Ectodermal cell (in vitro differentiated cells): ENCODE measurements at regions not wholly inside any gene's neighbourhood (a gene's known extent, or its start where the extent isn't known, plus 50 kb on each side); places are given as distances from the start of the nearest gene placed in this dataset.

Experiments
- H3K27ac ChIP-seq: 2 replicates; pipeline ENCODE4 v1.7.0; 2013; ENCODE audit warnings: mild to moderate bottlenecking, low read depth, low read length; ENCODE audit not compliant: insufficient read depth, poor library complexity, severe bottlenecking
- H3K27me3 ChIP-seq: 2 replicates; pipeline ENCODE4 v1.7.0; 2013; ENCODE audit warnings: mild to moderate bottlenecking, low read length; ENCODE audit not compliant: insufficient read depth, control insufficient read depth, poor library complexity, severe bottlenecking
- H3K36me3 ChIP-seq: one replicate; pipeline ENCODE4 v1.7.0; 2013; ENCODE audit warnings: low read length; ENCODE audit not compliant: control insufficient read depth, insufficient read depth
- H3K4me1 ChIP-seq: one replicate; pipeline ENCODE4 v1.7.0; 2013; ENCODE audit warnings: low read length; ENCODE audit not compliant: control insufficient read depth, insufficient read depth
- H3K4me3 ChIP-seq: 2 replicates; pipeline ENCODE4 v1.7.0; 2013; ENCODE audit warnings: low read depth, low read length, control low read depth; ENCODE audit not compliant: insufficient read depth
- H3K9me3 ChIP-seq: 2 replicates; pipeline ENCODE4 v1.7.0; 2013; ENCODE audit warnings: mild to moderate bottlenecking, low read length, moderate library complexity; ENCODE audit not compliant: control insufficient read depth
- WGBS, 2 experiments: methylation state at CpG; one replicate each; pipeline ENCODE4 v1.1.7; 2013; ENCODE audit warnings: missing lambda C conversion rate in 2 of 2; 5-methylcytosine and 5-hydroxymethylcytosine counted together

- Histone ChIP-seq H3K4me3 (no peak overlapping the region), H3K4me1 (no peaks in the 10 kb centered on the region), H3K27me3 (no peaks in the 10 kb centered on the region), H3K9me3 (no peaks in the 10 kb centered on the region), H3K36me3 (no peaks in the 10 kb centered on the region), H3K27ac (no peak overlapping the region)
- 87 to 91% methylated on average over 2 of the region's 2 CpGs for WGBS, 2 experiments
Observed at GRCh38 chr2:51231071-51231470, 199.1 kb upstream of the NRXN1 start.

GRCh38 chr2:51225377-51225776 is 193.4 kb upstream of the NRXN1 start:
- Histone ChIP-seq H3K9me3 (no peaks in the 10 kb centered on the region), H3K4me1 (no peaks in the 10 kb centered on the region), H3K27ac (no peak overlapping the region), H3K27me3 (no peaks in the 10 kb centered on the region), H3K4me3 (no peak overlapping the region), H3K36me3 (no peaks in the 10 kb centered on the region)
- 91 to 92% methylated on average over 3 of the region's 3 CpGs for WGBS, 2 experiments

- Histone ChIP-seq H3K36me3 (no peaks in the 10 kb centered on the region), H3K4me3 (no peak overlapping the region), H3K27me3 (no peaks in the 10 kb centered on the region), H3K9me3 (no peaks in the 10 kb centered on the region), H3K27ac (no peak overlapping the region), H3K4me1 (no peaks in the 10 kb centered on the region)
Observed at GRCh38 chr2:51224790-51225189, 192.9 kb upstream of the NRXN1 start.

- Histone ChIP-seq H3K36me3 (no peaks in the 10 kb centered on the region), H3K4me3 (no peak overlapping the region), H3K27me3 (no peaks in the 10 kb centered on the region), H3K4me1 (no peaks in the 10 kb centered on the region), H3K9me3 (no peaks in the 10 kb centered on the region), H3K27ac (no peak overlapping the region)
- WGBS, 2 experiments = 92 to 93% methylated on average over 4 of the region's 4 CpGs
Observed at GRCh38 chr2:51222106-51222505, 190.2 kb upstream of the NRXN1 start.

DNA sequence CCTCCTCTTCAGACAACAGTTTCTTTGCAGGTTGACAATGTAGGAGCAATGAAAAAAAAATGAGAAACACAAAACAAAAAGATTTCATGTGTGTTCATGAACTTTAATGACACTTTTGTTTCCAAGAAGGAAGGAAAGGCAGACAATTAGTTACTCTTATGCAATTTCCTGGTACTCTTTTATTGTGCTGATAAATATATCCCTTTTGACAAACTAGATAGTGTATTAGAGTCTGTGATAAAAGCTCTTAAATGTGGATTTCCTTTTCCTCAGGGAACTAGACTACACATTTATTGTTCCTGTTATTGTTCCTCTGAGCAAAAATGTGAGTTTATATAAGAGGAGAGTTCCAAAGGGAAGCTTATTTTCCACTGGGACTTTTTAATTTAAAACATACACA is 188.7 kb upstream of the NRXN1 start:
- Histone ChIP-seq H3K27me3 (no peaks in the 10 kb centered on the region), H3K4me3 (no peak overlapping the region), H3K36me3 (no peaks in the 10 kb centered on the region), H3K27ac (no peak overlapping the region), H3K4me1 (no peaks in the 10 kb centered on the region), H3K9me3 (no peaks in the 10 kb centered on the region)

DNA sequence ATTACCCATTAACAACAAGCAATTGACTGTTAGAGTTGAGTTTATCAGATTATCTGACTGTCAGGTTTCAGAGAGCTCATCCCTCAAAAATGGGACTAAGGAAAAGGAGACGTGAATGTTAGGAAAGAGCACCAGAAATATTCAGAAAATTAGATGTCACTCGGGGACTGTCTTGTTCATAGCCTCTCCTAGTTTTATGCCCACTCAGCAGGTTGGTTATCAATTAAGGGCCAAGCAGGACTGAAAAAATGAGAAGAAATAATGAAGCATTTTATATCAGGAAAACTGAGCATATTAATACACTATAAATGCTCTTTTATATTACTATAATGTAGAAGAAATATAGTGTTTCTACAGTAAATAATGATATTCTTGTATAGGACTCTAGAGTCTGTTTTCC is 188.1 kb upstream of the NRXN1 start:
- no peaks in the 10 kb centered on the region for H3K27me3 ChIP-seq
- no peaks in the 10 kb centered on the region for H3K4me1 ChIP-seq
- H3K27ac ChIP-seq = no peak overlapping the region
- 92% methylated on average over 2 of the region's 2 CpGs for WGBS, 2 experiments
- no peaks in the 10 kb centered on the region for H3K9me3 ChIP-seq
- H3K4me3 ChIP-seq = no peak overlapping the region
- no peaks in the 10 kb centered on the region for H3K36me3 ChIP-seq

- Histone ChIP-seq H3K9me3 (no peaks in the 10 kb centered on the region), H3K4me3 (no peak overlapping the region), H3K4me1 (no peaks in the 10 kb centered on the region), H3K27me3 (no peaks in the 10 kb centered on the region), H3K27ac (no peak overlapping the region), H3K36me3 (no peaks in the 10 kb centered on the region)
- 67 to 80% methylated on average over 3 to 4 of the region's 4 CpGs for WGBS, 2 experiments
Observed at GRCh38 chr2:51219468-51219867, 187.5 kb upstream of the NRXN1 start.

GRCh38 chr2:51218047-51218446 is 186.1 kb upstream of the NRXN1 start:
- Histone ChIP-seq H3K27me3 (no peaks in the 10 kb centered on the region), H3K4me3 (no peak overlapping the region), H3K4me1 (no peaks in the 10 kb centered on the region), H3K27ac (no peak overlapping the region), H3K36me3 (no peaks in the 10 kb centered on the region), H3K9me3 (no peaks in the 10 kb centered on the region)
- WGBS, 2 experiments = 89% methylated on average over 1 of the region's 1 CpG; no CpG with 5 or more reads in 1 of the 2 experiments

- no peaks in the 10 kb centered on the region for H3K4me1 ChIP-seq
- no peaks in the 10 kb centered on the region for H3K27me3 ChIP-seq
- no peak overlapping the region for H3K27ac ChIP-seq
- H3K9me3 ChIP-seq = no peaks in the 10 kb centered on the region
- no peak overlapping the region for H3K4me3 ChIP-seq
- 86 to 100% methylated on average over 1 to 2 of the region's 2 CpGs for WGBS, 2 experiments
- no peaks in the 10 kb centered on the region for H3K36me3 ChIP-seq
Observed at GRCh38 chr2:51213826-51214225, 181.9 kb upstream of the NRXN1 start.

GRCh38 chr2:51212374-51212773 is 180.4 kb upstream of the NRXN1 start:
- H3K4me1 ChIP-seq = no peaks in the 10 kb centered on the region
- no peak overlapping the region for H3K4me3 ChIP-seq
- H3K9me3 ChIP-seq = no peaks in the 10 kb centered on the region
- H3K36me3 ChIP-seq = no peaks in the 10 kb centered on the region
- WGBS, 2 experiments = 89 to 94% methylated on average over 1 of the region's 1 CpG
- H3K27ac ChIP-seq = no peak overlapping the region
- no peaks in the 10 kb centered on the region for H3K27me3 ChIP-seq

DNA sequence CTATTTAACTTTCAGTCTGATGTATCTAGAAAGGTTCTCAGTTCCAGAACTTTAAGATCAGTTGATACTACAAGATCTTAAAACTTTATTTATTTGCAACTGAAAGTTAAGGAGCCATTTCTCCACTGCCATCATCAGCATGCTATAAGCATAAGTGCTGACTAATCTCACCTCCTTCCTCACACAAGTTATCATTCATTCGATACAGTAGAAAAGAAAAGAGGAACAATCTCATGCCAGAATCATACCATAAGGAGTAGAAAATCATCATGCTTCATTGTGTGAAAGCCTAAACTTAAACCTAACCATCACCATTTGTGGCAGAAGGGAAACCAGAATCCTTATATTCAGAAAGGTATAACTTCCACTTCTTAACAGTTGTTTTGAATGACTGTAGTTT is 176.6 kb upstream of the NRXN1 start:
- Histone ChIP-seq H3K27me3 (no peaks in the 10 kb centered on the region), H3K4me1 (no peaks in the 10 kb centered on the region), H3K4me3 (no peak overlapping the region), H3K36me3 (no peaks in the 10 kb centered on the region), H3K9me3 (no peaks in the 10 kb centered on the region), H3K27ac (no peak overlapping the region)
- 90 to 91% methylated on average over 1 of the region's 1 CpG for WGBS, 2 experiments
